GM19452 (cell line): ENCODE measurements at regions not wholly inside any gene's neighbourhood (a gene's known extent, or its start where the extent isn't known, plus 50 kb on each side); places are given as distances from the start of the nearest gene placed in this dataset.

Experiments used
- ATAC-seq: cut with Tn5 transposase; IDR thresholded peaks from one replicate; pipeline ENCODE4 v1.9.1; 2021; ENCODE audit not compliant: unreplicated experiment

- no peak for ATAC-seq
Observed at GRCh38 chr12:60981473-60981872, 1278.7 kb upstream of the USP15 start.

- no peak for ATAC-seq
Observed at GRCh38 chr12:60992087-60992486, 1268.1 kb upstream of the USP15 start.

- ATAC-seq = no peak
Observed at GRCh38 chr12:60995256-60995825, 1264.9 kb upstream of the USP15 start.

- no peak for ATAC-seq
Observed at GRCh38 chr12:60997869-60998378, 1262.3 kb upstream of the USP15 start.

- no peak for ATAC-seq
Observed at GRCh38 chr12:61009192-61009591, 1251.0 kb upstream of the USP15 start.

GRCh38 chr12:61011767-61012423, 1248.3 kb upstream of the USP15 start:
- ATAC-seq = no peak

GRCh38 chr12:61018571-61018970, 1241.6 kb upstream of the USP15 start:
- ATAC-seq = no peak

GRCh38 chr12:61023231-61023630, 1237.0 kb upstream of the USP15 start:
- ATAC-seq = no peak

GRCh38 chr12:61029516-61029915, 1230.7 kb upstream of the USP15 start:
- ATAC-seq = no peak

GRCh38 chr12:61037792-61038191, 1222.4 kb upstream of the USP15 start:
- ATAC-seq = no peak

- ATAC-seq = no peak
Observed at GRCh38 chr12:61043838-61044237, 1216.4 kb upstream of the USP15 start.

GRCh38 chr12:61044766-61045165, 1215.4 kb upstream of the USP15 start:
- no peak for ATAC-seq

- no peak for ATAC-seq
Observed at GRCh38 chr12:61070640-61071414, 1189.4 kb upstream of the USP15 start.

- no peak for ATAC-seq
Observed at GRCh38 chr12:61072717-61073116, 1187.5 kb upstream of the USP15 start.

GRCh38 chr12:61095111-61095510, 1165.1 kb upstream of the USP15 start:
- no peak for ATAC-seq

GRCh38 chr12:61098031-61098580, 1162.1 kb upstream of the USP15 start:
- no peak for ATAC-seq

- no peak for ATAC-seq
Observed at GRCh38 chr12:61107118-61107517, 1153.1 kb upstream of the USP15 start.

GRCh38 chr12:61111218-61111617, 1149.0 kb upstream of the USP15 start:
- ATAC-seq = no peak

- no peak for ATAC-seq
Observed at GRCh38 chr12:61137677-61138414, 1122.4 kb upstream of the USP15 start.

GRCh38 chr12:61138415-61138759, 1121.8 kb upstream of the USP15 start:
- ATAC-seq = no peak

- no peak for ATAC-seq
Observed at GRCh38 chr12:61161961-61162360, 1098.2 kb upstream of the USP15 start.
